ENCODE measurements at regions not wholly inside any gene's neighbourhood (a gene's known extent, or its start where the extent isn't known, plus 50 kb on each side); places are given as distances from the start of the nearest gene placed in this dataset.

GRCh38 chr3:94996743-94997142 lies 933.9 kb downstream of the NSUN3 start:
- no peak for DNase-seq

- no peak for DNase-seq
These were observed 939.7 kb downstream of the NSUN3 start for GRCh38 chr3:95002438-95003046.

- DNase-seq: no peak
These were observed 965.8 kb downstream of the NSUN3 start for GRCh38 chr3:95028688-95029087.

- DNase-seq: no peak
These were observed 966.8 kb downstream of the NSUN3 start for GRCh38 chr3:95029644-95030043.

- no peak for DNase-seq
These were observed 973.7 kb downstream of the NSUN3 start for GRCh38 chr3:95036526-95037021.

- no peak for DNase-seq
These were observed 974.2 kb downstream of the NSUN3 start for GRCh38 chr3:95037097-95037496.

- DNase-seq: no peak
These were observed 975.1 kb downstream of the NSUN3 start for GRCh38 chr3:95037927-95038326.

- DNase-seq: no peak
These were observed 981.2 kb downstream of the NSUN3 start for GRCh38 chr3:95044101-95044500.

GRCh38 chr3:95048564-95048963 lies 985.7 kb downstream of the NSUN3 start:
- no peak for DNase-seq

GRCh38 chr3:95049841-95050240 lies 987.0 kb downstream of the NSUN3 start:
- DNase-seq: no peak

- DNase-seq: no peak
These were observed 992.4 kb downstream of the NSUN3 start for GRCh38 chr3:95055288-95055687.

- DNase-seq: no peak
These were observed 1019.3 kb downstream of the NSUN3 start for GRCh38 chr3:95082191-95082590.

GRCh38 chr3:95084738-95085137 lies 1021.9 kb downstream of the NSUN3 start:
- DNase-seq: no peak

GRCh38 chr3:95088464-95088863 lies 1025.6 kb downstream of the NSUN3 start:
- no peak for DNase-seq

- DNase-seq: no peak
These were observed 1034.6 kb downstream of the NSUN3 start for GRCh38 chr3:95097493-95097892.

GRCh38 chr3:95120921-95121320 lies 1058.1 kb downstream of the NSUN3 start:
- DNase-seq: no peak

- DNase-seq: no peak
These were observed 1060.2 kb downstream of the NSUN3 start for GRCh38 chr3:95123104-95123503.

- DNase-seq: no peak
These were observed 1072.0 kb downstream of the NSUN3 start for GRCh38 chr3:95134693-95135413.

- no peak for DNase-seq
These were observed 1085.2 kb downstream of the NSUN3 start for GRCh38 chr3:95148107-95148506.

- no peak for DNase-seq
These were observed 1088.7 kb downstream of the NSUN3 start for GRCh38 chr3:95151590-95151989.

- no peak for DNase-seq
These were observed 1091.9 kb downstream of the NSUN3 start for GRCh38 chr3:95154766-95155165.

GRCh38 chr3:95162794-95163193 lies 1099.9 kb downstream of the NSUN3 start:
- DNase-seq: no peak

- no peak for DNase-seq
These were observed 1104.9 kb downstream of the NSUN3 start for GRCh38 chr3:95167748-95168147.

- DNase-seq: no peak
These were observed 1105.7 kb downstream of the NSUN3 start for GRCh38 chr3:95168526-95168925.
